Hepatocyte (in vitro differentiated cells): ENCODE measurements at regions not wholly inside any gene's neighbourhood (a gene's known extent, or its start where the extent isn't known, plus 50 kb on each side); places are given as distances from the start of the nearest gene placed in this dataset.

Source experiments
- EZH2 ChIP-seq: fragments of 200-600 bp; sonication (generic); IDR thresholded peaks from 2 replicates; pipeline ENCODE4 v1.6.1; 2016; ENCODE audit warnings: antibody characterized with exemption, mild to moderate bottlenecking, borderline replicate concordance
- TF ChIP-seq, protein P1 (sequence below): fragments of 200-600 bp; sonication (generic); IDR thresholded peaks from 2 replicates; pipeline ENCODE4 v1.5.1; 2016; ENCODE audit warnings: antibody characterized with exemption, mild to moderate bottlenecking; ENCODE audit not compliant: poor library complexity

DNA sequence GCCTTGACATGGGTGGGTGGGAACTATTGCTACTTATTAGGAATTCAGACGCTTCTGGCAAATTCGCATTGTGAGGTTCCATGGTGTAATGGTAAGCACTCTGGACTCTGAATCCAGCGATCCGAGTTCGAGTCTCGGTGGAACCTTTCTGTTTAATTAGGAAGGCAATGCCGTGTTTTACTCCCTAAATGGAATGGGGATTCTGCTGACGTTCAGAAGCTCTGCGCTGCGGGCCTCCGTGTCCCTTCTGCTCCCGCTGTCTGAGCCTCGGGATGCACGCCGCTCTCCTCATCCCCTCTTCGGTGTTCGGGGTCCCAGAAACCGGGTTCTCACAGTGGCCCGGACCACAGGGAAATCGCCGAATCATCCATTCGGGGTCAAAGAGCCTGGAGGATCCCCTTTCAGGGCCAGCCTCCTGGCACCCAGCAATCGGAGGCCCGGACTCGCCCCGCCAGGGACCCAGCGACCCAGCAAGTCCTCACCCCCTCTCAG lies 280.3 kb downstream of the FAM72C start:
- TF ChIP-seq, protein P1, sequence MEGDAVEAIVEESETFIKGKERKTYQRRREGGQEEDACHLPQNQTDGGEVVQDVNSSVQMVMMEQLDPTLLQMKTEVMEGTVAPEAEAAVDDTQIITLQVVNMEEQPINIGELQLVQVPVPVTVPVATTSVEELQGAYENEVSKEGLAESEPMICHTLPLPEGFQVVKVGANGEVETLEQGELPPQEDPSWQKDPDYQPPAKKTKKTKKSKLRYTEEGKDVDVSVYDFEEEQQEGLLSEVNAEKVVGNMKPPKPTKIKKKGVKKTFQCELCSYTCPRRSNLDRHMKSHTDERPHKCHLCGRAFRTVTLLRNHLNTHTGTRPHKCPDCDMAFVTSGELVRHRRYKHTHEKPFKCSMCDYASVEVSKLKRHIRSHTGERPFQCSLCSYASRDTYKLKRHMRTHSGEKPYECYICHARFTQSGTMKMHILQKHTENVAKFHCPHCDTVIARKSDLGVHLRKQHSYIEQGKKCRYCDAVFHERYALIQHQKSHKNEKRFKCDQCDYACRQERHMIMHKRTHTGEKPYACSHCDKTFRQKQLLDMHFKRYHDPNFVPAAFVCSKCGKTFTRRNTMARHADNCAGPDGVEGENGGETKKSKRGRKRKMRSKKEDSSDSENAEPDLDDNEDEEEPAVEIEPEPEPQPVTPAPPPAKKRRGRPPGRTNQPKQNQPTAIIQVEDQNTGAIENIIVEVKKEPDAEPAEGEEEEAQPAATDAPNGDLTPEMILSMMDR, result no peak
- no peak for TF ChIP-seq EZH2
